Mucosa of gallbladder (tissue), 1 donor: ENCODE measurements at regions not wholly inside any gene's neighbourhood (a gene's known extent, or its start where the extent isn't known, plus 50 kb on each side); places are given as distances from the start of the nearest gene placed in this dataset.

Source experiments
- DNase-seq: peaks from one replicate; pipeline ENCODE4 v3.0.0-alpha.2; 2020; ENCODE audit warnings: low spot score
- donor health status: DM: no; HTN: no; CAD: no.

- DNase-seq = no peak
Observed at GRCh38 chr11:105192115-105192514, 52.5 kb upstream of the CARD18 start.

GRCh38 chr11:105189581-105189980, 50.0 kb upstream of the CARD18 start:
- DNase-seq = no peak
